ENCODE measurements at regions not wholly inside any gene's neighbourhood (a gene's known extent, or its start where the extent isn't known, plus 50 kb on each side); places are given as distances from the start of the nearest gene placed in this dataset.

- DNase-seq (ENCODE audit: low read depth): no peak
- TF ChIP-seq CTCF (IDR thresholded peaks at IDR 0.05; ENCODE audit: insufficient read depth, low read depth, low read length, missing control alignments): no peak
- H3K4me3 ChIP-seq (ENCODE audit: low read length): no peak overlapping the region
Measured at GRCh38 chr4:26215725-26216124, 105.1 kb upstream of the RBPJ start.

- no peak for DNase-seq (ENCODE audit: low read depth)
- TF ChIP-seq CTCF (IDR thresholded peaks at IDR 0.05; ENCODE audit: insufficient read depth, low read depth, low read length, missing control alignments): no peak
- H3K4me3 ChIP-seq (ENCODE audit: low read length): no peak overlapping the region
Measured at GRCh38 chr4:26217481-26217880, 103.3 kb upstream of the RBPJ start.

- DNase-seq (ENCODE audit: low read depth): no peak
- H3K4me3 ChIP-seq (ENCODE audit: low read length): no peak overlapping the region
- TF ChIP-seq CTCF (IDR thresholded peaks at IDR 0.05; ENCODE audit: insufficient read depth, low read depth, low read length, missing control alignments): no peak
Measured at GRCh38 chr4:26217961-26218676, 102.7 kb upstream of the RBPJ start.

DNA sequence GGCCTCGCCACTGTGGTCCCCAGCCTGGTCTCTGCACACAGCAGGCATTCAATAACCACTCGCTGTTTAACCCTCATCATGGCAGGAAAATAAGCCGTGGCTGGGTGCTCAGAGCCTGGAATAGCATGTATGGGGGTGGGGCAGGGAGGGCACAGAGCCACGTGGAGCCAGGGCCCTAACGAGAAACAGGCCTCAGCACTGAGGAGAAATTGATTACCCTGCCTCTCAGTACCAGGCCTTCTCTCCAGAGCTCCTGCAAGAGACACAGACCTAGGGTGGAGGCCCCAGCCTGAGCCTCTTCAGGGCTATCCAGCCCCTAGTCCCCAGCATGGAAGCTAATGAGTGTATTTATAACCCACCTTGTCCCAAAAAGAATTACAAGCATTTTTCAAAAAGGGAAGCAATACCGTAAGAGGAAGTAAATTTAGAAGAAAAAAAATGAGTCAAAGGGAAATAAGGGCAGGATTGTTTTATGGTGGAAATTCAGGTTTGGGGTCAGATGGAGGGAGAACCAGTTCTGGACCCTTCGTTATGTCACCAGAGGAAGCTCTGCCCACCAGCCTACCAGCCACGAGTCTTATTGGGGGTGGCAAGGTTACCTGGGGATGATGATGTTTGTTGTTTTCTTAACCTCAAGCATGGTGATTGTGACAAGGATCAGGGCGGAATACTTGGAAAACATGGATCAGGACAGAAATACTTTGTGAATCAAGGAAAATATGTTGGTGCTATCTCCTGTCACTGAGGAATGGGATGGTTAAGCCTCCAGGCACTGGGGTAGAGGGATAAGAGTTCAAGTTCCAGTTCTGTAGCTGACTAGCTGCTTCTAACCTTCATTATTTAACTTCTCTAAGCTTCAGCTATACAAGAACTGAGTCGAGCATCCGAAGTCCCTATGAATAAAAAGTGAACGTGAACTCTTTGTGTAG, 101.9 kb upstream of the RBPJ start:
- TF ChIP-seq CTCF (IDR thresholded peaks at IDR 0.05; ENCODE audit: insufficient read depth, low read depth, low read length, missing control alignments): no peak
- H3K4me3 ChIP-seq (ENCODE audit: low read length): no peak overlapping the region
- DNase-seq (ENCODE audit: low read depth): no peak

- H3K4me3 ChIP-seq (ENCODE audit: low read length): no peak overlapping the region
- TF ChIP-seq CTCF (IDR thresholded peaks at IDR 0.05; ENCODE audit: insufficient read depth, low read depth, low read length, missing control alignments): no peak
- DNase-seq (ENCODE audit: low read depth): peak; percentile 54
Measured at GRCh38 chr4:26220696-26221095, 100.1 kb upstream of the RBPJ start.

DNA sequence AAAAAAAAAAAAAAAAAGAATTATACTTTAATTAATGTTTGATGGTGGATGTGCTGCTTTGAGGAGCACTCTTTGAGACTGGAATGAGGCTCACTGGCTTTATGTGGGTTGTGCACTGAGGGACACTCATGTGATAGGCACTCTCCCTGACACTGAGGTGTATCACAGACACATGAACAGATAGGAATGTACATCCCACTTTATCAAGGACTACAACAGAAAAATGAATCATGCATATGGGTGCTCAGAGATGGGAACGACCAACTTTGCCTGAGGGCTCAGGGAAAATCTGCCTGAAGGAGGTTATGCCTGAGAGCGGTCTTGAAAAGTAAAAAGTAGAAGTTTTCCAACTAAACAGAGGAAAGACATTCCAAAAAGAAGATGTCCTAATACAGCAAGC, 97.7 kb upstream of the RBPJ start:
- no peak for TF ChIP-seq CTCF (IDR thresholded peaks at IDR 0.05; ENCODE audit: insufficient read depth, low read depth, low read length, missing control alignments)
- no peak overlapping the region for H3K4me3 ChIP-seq (ENCODE audit: low read length)
- DNase-seq (ENCODE audit: low read depth): peak; percentile 58
